Astrocyte of the cerebellum (primary cell): ENCODE measurements at regions not wholly inside any gene's neighbourhood (a gene's known extent, or its start where the extent isn't known, plus 50 kb on each side); places are given as distances from the start of the nearest gene placed in this dataset.

ENCODE experiments used
- DNase-seq: peaks from one replicate; pipeline ENCODE4 v3.0.0-alpha.2; 2011; ENCODE audit warnings: low read depth
- H3K4me3 ChIP-seq: 2 replicates; pipeline ENCODE4 v1.5.1; 2011; ENCODE audit warnings: mild to moderate bottlenecking, low read depth, low read length, moderate library complexity
- in situ Hi-C: cut with HindIII; loops from 2 replicates; pipeline ENCODE4 v1.10.0; 2017; ENCODE audit warnings: low sequenced_read_pairs
- TF ChIP-seq, protein P1 (sequence below): IDR thresholded peaks from 2 replicates; pipeline ENCODE4 v1.5.1; 2012; ENCODE audit warnings: low read length, low read depth, moderate library complexity, mild to moderate bottlenecking; ENCODE audit errors: missing control alignments

DNA sequence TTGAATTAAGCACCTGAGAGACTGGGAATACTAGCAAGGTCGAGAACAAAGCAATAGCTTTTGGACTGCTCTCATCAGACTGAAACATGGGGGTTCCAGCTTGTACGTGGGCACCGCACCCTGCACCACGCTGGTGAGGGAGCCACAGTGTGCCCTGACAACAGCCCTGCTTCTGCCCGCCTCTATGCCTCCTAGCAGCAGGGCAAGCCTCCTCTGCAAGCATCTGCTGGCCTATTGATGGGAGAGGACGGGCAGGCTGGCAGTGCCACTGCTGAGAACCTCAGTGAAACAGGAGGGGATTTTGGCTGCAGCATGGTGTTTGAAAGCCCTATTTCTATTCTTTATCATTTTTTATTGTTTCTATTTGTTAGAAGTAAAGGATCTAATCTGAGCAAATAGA, 146.1 kb upstream of the OTOS start:
- in situ Hi-C loops, result no loop called here
- DNase-seq, result no peak
- H3K4me3 ChIP-seq, result no peak overlapping the region
- TF ChIP-seq, protein P1, sequence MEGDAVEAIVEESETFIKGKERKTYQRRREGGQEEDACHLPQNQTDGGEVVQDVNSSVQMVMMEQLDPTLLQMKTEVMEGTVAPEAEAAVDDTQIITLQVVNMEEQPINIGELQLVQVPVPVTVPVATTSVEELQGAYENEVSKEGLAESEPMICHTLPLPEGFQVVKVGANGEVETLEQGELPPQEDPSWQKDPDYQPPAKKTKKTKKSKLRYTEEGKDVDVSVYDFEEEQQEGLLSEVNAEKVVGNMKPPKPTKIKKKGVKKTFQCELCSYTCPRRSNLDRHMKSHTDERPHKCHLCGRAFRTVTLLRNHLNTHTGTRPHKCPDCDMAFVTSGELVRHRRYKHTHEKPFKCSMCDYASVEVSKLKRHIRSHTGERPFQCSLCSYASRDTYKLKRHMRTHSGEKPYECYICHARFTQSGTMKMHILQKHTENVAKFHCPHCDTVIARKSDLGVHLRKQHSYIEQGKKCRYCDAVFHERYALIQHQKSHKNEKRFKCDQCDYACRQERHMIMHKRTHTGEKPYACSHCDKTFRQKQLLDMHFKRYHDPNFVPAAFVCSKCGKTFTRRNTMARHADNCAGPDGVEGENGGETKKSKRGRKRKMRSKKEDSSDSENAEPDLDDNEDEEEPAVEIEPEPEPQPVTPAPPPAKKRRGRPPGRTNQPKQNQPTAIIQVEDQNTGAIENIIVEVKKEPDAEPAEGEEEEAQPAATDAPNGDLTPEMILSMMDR, result no peak

DNA sequence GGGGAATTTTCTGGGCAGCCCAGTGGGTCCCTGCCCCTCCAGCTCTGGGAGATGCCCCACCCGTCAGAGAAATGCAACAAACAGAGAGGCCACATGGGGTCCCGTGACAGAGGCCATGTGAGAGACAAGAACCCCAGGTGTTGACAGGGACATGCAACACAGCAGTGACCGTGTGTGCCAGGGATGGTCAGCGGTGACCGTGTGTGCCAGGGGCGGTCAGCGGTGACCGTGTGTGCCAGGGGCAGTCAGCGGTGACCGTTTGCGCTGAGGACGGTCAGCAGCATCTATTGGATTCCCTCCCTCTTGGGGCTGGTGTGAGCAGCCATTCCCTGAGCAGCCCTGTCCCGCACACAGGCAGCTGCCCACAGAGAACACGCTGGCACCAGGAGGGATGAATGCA, 146.6 kb upstream of the OTOS start:
- no peak for DNase-seq
- in situ Hi-C loops, result no loop called here
- TF ChIP-seq, protein P1, result no peak
- H3K4me3 ChIP-seq, result no peak overlapping the region

DNA sequence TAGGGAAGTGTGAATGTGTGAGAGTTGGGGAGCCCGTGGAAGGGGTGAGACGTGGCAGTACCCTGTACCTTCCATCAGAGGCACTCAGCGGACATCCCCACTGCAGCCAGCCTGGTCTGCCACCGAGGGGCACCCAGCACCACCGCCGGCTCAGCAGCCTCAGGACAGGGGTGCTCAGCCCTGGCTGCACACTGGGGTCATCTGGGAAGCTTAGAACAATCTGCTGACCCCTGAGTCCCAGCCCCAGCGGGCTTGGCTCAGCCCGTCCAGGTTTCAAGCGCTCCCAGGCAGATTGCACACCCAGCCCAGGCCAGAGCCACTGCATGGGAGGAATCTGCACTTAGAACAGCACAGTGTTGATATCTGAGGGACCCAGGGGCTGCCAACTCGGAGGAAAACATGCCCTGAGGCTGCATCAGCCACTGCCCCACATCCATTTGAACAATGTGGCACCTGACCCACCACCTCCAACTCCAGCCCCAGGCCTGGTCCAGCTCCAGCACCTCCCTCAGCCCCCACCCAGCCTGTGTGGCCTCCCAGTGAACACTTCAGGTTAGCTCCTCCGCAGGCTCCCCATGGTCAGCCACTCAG, 147.1 kb upstream of the OTOS start:
- H3K4me3 ChIP-seq, result no peak overlapping the region
- DNase-seq, result no peak
- in situ Hi-C loops, result no loop called here
- TF ChIP-seq, protein P1, result no peak

DNA sequence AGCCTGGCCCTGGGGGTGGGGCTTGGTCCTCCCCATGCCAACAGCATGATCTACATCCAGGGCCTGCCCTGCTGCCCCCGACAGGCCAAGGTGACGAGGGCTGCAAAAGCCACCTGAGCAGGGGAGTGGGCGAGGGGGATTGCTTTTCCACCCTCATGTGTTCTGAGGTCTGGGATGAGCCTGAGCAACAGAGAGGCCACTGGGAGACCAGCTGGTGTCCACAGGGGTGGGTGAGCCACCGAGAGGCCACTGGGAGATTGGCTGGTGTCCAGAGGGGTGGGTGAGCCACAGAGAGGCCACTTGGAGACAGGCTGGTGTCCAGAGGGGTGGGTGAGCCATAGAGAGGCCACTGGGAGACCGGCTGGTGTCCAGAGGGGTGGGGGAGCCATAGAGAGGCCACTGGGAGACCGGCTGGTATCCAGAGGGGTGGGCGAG, 147.4 kb upstream of the GPC1 start:
- DNase-seq, result no peak
- in situ Hi-C loops, result no loop called here
- TF ChIP-seq, protein P1, result no peak
- H3K4me3 ChIP-seq, result no peak overlapping the region

DNA sequence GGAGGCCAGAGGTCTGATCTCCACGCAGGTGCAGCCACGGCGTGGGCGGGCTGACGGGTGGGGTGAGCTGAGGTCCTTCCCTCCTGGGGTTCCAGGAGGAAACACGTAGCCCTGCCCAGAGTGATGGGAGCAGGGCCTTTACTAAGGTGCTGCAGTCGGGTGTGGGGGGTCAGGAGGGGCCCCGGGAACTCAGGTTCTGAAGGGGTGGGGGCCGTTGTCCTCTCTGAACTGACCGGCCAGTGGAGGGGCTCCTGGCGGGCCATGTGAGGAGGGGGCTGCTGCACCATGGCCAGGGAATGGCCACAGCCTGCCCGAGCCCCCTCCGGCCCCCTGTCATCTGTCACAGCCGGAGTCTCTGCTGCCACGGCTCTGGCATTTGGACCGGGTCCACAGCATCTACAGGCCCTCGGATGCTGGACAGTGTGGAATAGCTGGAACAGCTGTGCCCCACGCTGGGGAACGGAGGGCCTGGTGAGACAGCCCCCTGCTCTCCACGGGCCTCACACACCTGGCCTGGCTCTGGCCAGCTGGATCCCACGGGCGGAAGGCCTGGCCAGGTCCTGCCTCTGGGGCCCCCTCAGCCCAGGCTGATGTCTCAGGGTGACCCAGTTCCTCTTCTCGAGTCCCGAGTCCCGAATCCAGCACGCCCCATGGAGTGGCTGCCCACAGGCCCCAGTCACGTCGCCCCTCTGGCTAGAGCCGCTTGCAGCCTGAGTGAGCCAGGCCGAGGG, 145.6 kb upstream of the GPC1 start:
- in situ Hi-C loops, result no loop called here
- no peak overlapping the region for H3K4me3 ChIP-seq
- no peak for DNase-seq
- TF ChIP-seq, protein P1, result no peak

DNA sequence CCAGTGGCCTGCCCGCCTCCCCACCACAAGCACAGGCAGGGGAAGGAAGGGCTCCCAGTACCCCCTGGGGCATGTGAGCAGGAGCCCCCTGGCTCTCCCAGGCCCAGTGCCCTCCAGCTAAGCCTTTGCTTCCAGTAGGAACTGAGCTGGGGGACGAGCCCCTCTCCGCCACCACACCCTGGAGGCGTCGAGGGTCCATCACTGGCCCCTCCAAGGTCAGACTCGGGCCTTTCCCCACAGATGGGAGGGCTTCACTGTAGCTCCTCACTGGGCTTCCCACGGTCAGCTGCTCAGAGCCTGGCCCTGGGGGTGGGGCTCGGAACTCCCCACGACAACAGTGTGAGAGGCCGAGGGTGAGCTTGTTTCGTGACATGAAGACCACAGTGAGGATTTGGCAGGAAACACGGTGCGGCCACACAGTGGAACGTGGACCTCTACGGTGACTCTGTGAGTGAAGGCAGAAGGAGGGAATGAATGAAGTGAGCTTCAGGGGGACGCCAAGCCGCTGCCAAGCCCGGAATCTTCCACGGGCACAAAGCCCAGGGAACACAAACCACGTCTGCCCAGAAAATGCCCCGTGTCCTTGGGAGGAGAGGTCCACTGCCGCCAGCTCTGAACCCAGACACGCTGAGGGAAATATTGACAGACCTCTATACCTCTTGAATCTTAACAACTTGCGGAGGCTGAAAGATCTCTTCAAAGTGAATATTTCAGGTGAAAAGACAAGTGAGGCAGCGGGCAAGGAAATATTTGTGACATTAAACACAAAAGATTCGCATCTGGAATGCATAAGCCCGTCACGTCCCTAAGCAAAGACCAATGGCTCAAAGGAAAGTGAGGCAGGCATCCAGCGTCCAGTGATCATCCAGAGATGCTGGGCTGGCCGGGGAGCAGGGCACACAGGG, 144.8 kb upstream of the GPC1 start:
- H3K4me3 ChIP-seq, result no peak overlapping the region
- TF ChIP-seq, protein P1, result no peak
- in situ Hi-C loops, result no loop called here
- DNase-seq, result no peak
